Gastrocnemius medialis (tissue), 4 donors: ENCODE measurements at regions not wholly inside any gene's neighbourhood (a gene's known extent, or its start where the extent isn't known, plus 50 kb on each side); places are given as distances from the start of the nearest gene placed in this dataset.

Experiments
- CTCF ChIP-seq, 5 experiments: fragments of 450-650 bp in 3 of 5; fragments of 200-600 bp in 2 of 5; sonication (generic) in 2 of 5; IDR thresholded peaks in 4 of 5; conservative IDR thresholded peaks in 1 of 5; 1 replicate in 4 of 5; 2 replicates in 1 of 5; pipeline ENCODE4 v1.5.1; 2016 to 2019; ENCODE audit warnings: antibody characterized with exemption in 5 of 5, mild to moderate bottlenecking in 3 of 5, moderate library complexity in 3 of 5
- POLR2A ChIP-seq, 2 donors: fragments of 450-650 bp; IDR thresholded peaks; one replicate each; pipeline ENCODE4 v1.6.1; 2017; ENCODE audit warnings: antibody characterized with exemption in 2 of 2, mild to moderate bottlenecking in 2 of 2, moderate library complexity in 2 of 2

DNA sequence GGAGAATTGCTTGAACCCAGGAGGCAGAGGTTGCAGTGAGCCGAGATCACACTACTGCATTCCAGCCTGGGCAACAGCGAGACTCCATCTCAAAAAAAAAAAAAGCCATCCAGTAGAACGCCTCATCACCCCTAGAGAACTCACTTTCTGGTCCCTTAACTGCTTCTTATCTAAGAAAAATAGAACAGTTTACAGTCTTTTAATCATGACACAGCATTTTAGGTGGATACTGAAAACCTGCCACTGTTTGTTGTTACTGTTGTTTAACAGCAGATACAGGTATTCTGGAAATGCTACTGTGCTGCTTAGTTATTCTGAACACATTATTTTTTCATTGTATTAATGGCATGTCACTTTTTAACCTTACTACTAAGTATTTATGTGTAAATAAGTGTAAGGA, 624.3 kb upstream of the GHITM start:
- TF ChIP-seq CTCF (IDR thresholded peaks at IDR 0.05 in 4 of 5, conservative IDR thresholded peaks at IDR 0.05 in 1 of 5) (no peak), POLR2A (IDR thresholded peaks at IDR 0.05) (no peak)
